Erythroblast (primary cell): ENCODE measurements at regions not wholly inside any gene's neighbourhood (a gene's known extent, or its start where the extent isn't known, plus 50 kb on each side); places are given as distances from the start of the nearest gene placed in this dataset.

ENCODE experiments used
- GATA1 ChIP-seq: IDR thresholded peaks from 2 replicates; pipeline ENCODE4 v1.6.1; 2011; ENCODE audit warnings: low read depth, mild to moderate bottlenecking, control low read depth, low read length, moderate library complexity
- POLR2A ChIP-seq: IDR thresholded peaks from 2 replicates; pipeline ENCODE4 v1.6.1; 2011; ENCODE audit warnings: mild to moderate bottlenecking, low read length

GRCh38 chr2:51379997-51380396 is 348.1 kb upstream of the NRXN1 start:
- TF ChIP-seq POLR2A, result no peak
- no peak for TF ChIP-seq GATA1
